NCI-H1105 treated with DMSO at 0.1 percent for 48 hours (cell line): ENCODE measurements at regions not wholly inside any gene's neighbourhood (a gene's known extent, or its start where the extent isn't known, plus 50 kb on each side); places are given as distances from the start of the nearest gene placed in this dataset.
A peak's percentile ranks its signal among the peaks of the same experiment; 100 is the strongest.
"Not testable (repeated sequence)": the region's sequence is repeated elsewhere in the genome, so short reads cannot be mapped to it uniquely, and the experiment has no call there.

ENCODE experiments used
- DNase-seq: peaks from one replicate; lab custom pipeline; 2025; lab: John Stamatoyannopoulos, UW

DNA sequence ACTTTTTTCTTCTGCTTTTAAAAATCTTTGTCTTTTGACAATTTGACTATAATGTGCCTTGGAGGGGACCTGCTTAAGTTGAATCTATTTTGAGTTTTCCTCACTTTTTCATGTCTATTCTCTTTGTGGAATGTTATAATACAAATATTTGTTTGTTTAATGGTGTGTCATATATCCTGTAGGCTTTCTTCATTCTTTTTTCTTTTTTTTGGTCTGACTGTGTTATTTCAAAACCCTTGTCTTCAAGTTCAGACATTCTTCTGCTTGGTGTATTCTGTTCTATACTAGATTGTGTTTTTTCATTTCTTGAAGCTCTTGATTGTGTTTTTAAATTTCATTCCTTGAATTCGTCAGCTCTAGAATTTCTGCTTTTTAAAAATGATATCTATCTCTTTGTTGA lies 228.2 kb downstream of the STK31 start:
- DNase-seq, result no peak

DNA sequence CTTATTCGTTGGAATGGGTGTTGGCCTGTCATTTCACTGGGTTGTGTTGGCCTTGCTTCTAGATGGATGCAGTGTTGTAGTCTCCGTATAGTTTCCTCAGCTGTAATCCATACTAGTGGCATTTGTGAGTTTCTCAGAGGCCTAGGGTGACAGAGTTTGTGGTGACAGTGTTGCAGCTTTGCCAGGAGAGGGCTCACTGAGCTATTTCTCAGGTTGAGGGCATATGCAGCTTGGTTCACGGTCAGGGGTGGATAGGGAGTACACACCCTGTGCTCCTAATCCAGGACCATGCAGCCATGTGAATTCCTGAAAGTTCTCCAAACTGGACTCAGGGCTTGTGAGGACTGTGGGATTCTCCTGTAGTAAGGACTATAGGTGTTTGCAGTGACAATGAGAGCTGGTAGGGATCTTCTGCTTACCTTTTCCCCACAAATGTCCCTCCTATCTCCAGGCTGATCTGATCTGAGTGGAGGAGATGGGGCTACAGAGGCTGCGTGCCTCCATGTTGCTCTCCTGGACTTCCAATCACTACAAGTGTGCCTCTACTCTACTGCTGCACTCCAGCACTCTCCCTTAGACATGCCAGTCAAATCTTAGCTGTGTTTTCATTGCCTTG lies 229.0 kb downstream of the STK31 start:
- DNase-seq, result peak; percentile 29

DNA sequence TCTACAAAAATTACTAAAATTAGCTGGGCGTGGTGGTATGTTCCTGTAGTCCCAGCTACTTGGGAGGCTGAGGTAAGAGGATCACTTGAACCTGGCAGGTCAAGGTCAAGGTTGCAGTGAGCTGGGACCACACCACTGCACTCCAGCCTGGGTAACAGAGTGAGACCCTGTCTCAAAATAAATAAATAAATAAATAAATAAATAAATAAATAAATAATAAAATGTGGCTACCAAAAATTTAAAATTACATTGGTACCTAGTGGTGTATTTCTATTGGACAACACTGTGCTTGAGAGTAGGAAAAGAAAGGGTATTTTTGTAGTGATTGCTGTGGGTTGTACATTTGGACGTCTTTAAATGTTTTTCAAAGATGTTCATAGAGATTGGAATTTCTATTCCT lies 229.7 kb downstream of the STK31 start:
- DNase-seq, result not testable (repeated sequence)

DNA sequence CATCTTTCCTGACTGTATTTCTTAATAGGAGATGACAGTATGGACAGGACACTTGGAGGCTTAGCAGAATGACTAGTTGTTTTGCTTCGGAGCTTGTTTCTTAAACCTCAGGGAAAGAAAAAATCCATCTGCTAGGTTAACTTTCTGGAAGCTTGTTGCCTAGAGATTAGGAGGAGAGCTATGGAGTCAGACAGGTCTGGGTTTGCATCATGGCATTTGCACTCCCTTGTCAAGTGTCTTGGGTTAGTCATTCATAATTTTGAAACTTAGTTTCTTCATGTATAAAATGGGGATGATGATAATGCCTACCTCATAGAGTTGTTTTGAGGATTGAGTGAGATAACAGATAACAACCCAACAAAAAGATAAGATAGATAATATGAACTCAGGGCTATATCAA lies 231.5 kb downstream of the STK31 start:
- DNase-seq, result no peak

DNA sequence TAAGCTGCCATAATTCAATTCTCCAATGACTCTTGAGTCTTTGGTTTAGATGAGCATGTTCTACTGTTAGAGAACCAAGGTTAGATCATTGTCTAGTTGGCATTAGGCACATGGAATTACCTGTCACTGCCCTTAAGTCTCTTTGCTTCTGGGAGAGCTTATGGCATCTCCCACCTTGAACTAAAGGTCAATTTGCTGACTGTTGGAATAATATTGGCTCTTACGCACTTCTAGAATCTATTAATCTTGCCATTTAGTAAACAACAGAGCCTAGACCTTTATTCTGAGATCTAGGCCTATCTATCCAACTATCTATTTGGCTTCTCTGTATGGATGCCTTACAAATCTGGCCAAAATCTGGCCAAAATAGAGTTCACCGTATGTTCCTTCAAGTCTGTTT lies 232.0 kb downstream of the STK31 start:
- no peak for DNase-seq

DNA sequence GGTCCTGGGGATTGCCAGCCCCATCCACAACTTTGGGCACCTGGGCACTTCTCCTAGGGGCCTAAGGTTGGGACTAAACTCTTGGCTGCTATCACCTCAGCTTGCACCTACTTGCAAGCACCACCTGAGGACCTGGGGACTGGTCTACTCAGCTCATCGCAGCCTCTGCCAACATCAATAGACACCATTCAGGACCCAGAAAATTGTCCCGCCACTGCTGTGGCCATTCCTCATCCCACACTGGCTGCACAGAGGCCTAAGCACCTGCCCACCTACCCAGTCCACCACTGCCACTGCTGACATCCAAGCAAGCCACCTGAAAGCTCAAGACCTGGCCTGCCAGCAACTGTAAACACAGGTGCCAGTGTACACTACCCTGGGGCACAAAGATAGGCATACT lies 234.1 kb downstream of the STK31 start:
- DNase-seq, result no peak

DNA sequence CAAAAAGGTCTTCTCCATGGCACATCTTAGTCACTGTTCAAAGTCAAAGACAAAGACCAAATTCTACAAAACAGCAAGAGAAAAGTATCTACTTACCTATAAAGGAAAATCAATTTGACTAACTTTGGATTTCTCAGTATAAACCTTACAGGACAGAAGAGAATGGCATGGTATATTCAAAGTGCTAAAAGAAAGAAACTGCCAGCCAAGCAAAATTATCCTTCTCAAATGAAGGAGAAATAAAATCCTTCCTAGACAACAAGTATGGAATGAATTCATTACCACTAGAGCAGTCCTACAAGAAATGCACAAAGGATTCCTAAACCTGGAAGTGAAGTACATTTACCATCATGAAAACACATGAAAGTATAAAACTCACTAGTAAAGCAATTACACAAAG lies 235.5 kb downstream of the STK31 start:
- DNase-seq, result no peak

DNA sequence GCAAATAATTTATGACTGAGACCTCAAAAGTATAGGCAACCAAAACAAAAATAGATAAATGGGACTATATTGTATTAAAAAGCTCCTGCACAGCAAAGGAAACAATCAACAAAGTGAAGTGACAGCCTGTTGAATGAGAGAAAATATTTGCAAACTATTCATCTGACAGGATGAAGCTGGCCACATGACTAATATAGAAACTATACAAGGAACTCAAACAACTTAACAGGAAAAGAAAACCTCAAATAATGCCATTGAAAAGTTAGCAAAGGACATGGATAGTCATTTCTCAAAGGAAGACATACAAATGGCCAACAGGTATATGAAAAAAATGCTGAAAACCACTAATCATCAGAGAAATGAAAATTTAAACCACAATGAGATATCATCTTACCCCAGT lies 245.1 kb downstream of the STK31 start:
- DNase-seq, result no peak

DNA sequence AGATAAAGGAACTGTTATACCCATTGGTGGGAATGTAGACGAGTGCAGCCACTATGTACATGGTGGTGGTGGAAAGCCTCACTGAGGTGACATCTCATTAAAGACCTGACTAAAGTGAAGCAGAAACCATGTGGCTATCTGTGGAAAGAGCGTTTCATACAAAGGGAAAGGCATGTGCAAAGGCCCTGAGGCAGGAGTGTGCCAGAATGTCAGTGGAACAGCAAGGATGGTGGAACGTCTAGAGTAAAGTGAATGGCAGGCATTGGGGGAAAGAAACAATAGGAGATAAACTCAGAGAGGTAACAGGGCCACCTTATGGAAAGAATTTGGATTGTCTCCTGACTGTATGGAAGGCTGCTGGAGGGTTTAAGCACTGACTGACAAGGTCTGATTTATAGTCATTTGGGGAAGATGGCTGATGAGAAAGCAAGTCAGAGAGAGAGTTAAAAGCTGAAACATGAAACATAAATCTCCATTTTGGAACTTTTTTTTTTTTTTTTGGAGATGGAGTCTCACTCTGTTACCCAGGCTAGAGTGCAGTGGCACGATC lies 245.7 kb downstream of the STK31 start:
- no peak for DNase-seq

DNA sequence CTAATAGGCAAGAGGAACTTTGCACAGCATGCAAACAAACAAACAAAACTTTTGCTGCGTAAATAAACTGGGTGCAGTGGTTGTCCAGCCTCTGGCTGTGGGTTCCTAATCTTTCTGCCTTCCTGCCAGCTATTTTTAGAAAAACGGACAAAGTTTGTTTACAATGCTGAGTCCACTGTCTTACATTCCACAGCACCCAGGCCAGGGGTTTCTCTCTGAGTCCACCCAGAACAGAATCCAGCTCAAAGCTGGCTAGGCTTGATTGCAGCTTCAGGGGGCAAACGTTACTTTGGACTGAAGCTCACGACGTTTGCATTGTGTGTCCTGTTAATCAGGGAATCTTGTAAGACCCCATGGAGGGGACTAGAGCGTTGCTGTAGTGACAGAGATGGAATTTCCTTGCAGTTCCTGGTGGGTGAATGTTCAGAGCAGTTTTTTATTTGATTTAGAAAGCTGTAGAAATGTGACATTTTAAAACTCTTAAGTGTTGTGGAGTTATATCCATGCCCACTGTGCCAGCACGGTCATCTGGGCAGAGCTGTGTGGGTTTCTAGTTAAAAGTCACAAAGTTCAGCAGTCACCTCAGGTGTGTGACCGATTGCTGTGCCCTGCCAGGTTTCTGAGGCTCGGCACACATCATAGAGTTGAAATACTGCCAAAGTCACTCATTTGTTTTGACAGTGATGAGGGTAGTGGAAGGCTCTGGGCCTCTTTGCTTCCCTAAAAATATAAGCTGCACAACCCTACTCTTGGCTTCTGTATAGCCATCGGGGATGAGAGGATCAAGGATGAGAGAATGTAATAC lies 247.0 kb downstream of the STK31 start:
- no peak for DNase-seq

DNA sequence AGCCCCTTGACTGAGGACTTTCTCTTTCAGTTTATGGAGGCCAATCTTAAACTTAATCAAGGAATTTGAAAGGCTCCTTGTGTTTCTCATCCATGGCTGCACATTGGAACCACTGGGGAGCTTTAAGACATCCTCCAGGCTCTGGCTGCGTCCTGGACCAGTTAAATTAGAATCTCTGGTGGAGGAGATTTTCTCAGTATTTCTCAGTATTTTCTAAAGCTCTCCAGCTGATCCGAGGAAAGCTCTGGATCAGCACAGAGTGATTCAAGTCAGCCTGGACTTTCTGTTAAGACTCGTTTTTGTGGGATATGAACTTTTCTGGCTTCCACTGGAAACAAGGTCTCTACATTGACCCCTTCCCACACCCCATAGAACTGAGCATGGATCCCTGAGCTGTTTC lies 249.8 kb downstream of the STK31 start:
- no peak for DNase-seq

DNA sequence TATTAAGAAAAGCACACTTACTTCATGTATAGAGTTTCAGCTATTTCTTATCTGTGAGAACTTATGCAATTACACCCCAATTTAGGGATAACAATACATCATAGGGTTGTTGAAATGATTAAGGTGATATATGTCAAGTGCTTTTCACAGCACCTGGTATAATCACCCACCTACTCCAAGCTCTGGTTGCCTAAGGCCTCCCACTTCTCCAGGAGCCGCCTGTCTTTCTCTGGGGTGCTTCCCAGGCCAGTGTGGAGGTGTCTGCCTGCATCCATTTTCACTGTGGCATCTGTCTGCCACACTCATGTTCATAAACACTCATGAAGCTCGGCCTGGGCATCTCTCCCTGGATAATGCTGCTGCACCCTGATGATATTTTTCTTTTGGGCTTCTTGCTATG lies 250.3 kb downstream of the STK31 start:
- DNase-seq, result no peak

DNA sequence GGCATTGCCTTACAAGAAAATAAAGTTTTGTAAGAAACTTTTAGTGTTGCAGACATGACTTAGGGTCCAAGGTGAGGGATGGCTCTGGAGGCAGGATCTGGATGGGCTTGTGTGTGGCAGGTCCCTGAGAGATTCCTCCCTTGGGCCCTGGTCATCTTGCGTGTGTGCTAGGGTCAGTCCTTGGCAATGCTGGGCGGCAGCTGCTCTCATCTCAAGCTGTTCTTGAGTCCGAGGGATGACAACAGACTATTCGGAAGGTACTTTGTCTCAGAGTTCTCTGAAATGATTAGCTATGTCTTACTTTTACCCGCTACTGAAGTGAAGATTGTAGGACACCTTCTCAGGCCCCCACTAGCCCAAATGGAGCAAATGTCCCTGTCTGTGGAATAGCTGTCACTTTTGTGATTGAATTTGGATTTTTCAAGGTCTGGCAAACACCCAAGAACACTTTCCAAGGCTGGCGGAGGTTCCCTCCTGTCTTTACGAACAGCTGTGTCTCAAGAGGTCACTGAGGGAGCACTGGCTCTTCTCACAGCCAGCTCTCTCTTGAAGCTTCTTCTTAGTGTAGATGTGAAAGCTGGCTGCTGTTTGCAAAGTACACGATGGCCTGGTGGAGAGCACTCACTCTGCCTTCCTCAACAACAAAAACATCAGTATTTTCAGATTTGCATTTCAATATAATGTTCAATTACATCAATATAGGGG lies 253.6 kb downstream of the STK31 start:
- no peak for DNase-seq

DNA sequence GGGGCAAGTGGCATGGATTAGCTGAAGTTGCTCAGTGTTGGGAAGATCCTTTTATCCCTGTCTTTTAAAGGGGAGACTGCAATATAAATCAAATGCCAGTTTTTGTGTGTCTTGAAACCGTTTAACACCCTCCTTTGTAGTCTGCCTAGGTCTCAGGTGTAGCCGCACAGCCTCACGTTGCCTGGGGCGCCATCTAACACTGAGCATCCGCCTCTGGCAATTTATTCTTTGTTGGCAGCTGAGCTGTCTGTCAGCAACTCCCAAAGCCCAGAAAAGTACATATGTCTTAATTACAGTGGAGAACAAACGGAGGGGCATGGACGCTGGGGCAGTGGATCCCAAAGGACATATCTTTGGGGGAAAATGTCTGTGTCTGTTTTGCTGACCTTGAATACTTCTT lies 254.7 kb downstream of the STK31 start:
- DNase-seq, result no peak

DNA sequence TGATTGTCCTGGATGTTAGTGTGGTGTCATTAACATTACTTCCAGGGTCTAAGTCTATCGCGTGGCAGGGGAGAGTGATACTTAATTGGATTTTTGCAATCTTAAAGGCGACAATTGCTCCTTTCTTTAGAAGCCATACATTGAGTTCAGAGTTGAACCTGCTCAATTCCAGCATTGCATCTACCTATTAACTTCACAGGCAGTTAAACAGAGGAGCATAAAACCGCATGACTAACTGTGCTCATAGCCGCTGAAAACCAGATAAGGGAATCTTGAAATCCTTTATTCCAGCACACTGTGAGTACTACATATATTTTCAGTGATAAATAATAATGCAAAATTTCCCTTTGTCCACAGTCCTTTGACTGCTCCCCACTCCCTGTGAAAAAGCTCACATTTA lies 255.3 kb downstream of the STK31 start:
- no peak for DNase-seq

DNA sequence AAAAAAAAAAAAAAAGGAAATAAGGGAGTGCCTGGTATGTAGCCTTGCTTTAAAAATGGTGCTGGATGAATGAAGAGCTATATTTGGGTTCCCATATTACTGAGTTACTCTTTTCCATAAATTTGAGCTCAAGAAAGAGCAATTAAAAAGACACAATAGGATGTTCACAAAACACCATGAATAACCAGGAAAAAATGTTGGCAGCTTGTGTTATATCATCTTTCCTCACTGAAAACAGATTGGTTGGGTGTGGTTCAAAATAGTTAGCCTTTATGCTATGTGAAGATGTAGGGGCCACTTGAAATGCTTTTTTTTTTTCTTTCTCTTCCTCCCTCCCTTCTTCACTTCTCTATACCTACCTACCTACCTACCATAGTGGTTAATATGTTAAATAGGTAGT lies 256.9 kb downstream of the STK31 start:
- no peak for DNase-seq

DNA sequence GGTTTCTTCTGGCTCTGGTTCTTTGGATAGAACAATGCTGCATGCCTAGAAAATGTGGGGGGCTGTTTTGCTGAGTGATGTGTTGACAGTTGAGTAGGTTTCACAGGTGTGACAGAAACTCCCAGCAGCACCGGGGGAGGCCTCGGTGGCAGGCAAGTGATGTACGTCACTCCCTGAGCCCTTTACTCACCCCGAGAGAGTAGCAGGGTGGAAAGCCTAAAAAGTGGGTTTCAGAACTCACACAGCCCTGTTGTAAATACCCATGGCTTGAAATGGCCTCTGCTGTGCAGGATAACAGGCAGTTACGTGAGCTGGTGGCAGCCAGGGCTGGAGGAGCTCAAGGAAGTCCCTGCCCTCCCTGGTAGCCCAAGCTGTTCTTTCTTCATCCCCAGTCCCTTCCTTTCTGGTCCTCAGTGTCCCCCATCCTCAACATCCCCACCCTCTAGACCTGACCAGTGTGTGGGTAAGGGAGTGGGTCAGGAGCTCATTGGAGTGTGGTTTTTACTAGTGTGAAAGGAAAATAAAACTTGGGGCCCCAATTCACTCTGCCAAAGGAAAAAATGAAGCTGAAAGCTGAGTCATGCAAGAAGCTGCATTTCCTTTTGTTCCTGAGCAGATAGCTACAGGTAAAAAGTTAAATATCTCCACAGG lies 258.1 kb downstream of the STK31 start:
- no peak for DNase-seq

DNA sequence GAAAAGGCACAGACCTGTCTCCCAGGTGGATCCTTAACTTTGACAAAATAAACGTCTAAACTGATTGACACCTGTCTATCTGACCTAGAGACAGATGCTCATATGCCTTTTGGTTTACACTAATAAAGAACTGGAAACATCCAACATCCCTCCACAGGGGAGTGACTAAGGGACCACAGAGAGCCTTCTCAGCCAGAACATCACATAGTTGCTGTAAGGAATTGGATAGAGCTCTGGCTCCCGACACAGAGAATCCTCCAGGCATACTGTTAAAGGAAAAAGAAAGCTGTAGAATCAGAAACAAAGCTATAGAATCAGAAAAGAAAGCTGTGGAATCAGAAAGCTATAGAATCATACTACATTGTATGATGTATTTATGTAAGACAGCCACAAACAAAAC lies 258.8 kb downstream of the STK31 start:
- DNase-seq, result no peak

DNA sequence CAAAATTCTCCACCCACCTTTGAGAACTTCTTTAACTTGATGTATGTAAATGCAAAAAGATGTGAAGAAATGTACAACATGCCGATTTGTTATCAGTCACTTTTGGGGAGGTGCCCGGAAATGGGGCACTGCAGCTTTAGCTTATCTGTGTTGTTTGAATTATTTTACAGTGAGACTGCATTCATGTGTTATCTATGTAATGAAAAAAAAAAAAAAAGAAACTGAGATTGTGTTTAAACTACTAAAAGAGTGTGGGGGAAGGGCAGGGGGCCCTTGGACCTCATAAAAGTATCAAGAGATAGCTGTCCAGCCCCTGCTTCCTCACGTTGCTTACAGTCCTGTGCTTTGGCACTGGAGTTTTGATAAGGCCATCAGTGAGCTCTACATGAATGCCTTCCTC lies 259.4 kb downstream of the STK31 start:
- no peak for DNase-seq

DNA sequence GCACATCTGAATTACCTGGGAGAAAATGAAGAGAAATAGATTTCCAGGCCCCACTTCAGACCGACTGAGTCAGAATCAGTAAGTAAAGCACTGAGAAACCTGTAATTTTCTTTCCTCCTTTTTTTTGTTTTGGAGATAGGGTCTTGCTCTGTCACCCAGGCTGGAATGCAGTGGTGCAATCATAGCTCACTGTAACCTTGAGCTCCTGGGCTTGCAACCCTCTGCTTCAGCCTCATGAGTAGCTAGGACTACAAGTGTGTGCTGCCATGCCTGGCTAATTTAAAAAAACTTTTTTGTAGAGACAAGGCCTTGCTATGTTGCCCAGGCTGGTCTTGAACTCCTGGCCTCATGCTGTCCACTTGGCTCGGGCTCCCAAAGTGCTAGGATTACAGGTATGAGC lies 260.2 kb downstream of the STK31 start:
- DNase-seq, result no peak

DNA sequence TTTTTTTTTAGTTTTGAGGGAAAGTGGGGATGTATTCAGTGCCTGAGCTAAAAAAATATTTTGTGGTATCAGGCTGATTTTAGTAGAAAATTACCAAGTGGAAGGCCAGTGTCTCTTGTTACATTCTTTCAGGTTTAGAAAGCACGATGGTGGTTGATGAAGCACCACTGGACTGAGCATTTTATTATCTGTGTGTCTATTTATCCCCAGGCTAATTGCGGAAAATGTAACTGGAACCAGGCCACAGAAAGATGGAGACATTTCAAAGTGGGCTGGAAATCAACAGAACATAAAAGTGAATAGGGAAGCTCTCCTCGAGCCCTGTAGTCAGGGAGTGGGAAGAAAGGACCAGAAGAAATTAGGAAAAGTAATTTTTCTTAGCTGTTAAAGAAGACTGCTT lies 261.0 kb downstream of the STK31 start:
- no peak for DNase-seq

DNA sequence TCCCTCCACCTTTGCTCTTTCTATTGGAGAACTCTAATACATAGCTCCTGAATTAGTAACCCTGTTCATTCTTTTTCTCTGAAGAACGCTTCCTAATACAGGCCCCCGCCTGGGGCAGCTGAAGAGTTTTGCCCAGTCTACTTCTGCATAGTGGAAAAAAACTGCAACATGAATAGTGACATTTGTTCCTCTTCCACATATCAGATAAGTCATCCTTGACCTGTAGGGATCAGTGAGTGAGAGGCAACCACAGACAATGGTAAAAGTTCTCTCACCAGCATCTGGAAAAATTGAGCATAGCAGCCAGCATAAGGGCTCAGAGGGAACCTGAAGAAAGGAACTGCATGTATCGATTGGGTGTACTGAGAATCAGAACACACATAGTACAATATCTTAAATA lies 262.0 kb downstream of the STK31 start:
- no peak for DNase-seq

DNA sequence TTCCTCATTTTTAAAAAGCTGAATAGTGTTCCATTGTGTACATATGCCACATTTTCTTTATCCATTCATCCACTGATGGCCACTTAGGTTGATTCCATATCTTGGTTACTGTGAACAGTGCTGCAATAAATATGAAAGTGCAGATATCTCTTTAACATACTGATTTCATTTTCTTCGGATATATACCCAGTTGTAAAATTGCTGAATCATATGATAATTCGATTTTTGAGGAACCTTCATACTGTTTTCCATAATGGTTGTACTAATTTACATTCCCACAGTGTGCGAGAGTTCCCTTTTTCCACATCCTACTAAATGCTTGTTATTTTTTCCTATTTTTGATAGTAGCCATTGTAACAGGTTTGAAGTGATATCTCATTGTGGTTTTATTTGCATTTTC lies 263.2 kb downstream of the STK31 start:
- no peak for DNase-seq
